ENCODE measurements at regions not wholly inside any gene's neighbourhood (a gene's known extent, or its start where the extent isn't known, plus 50 kb on each side); places are given as distances from the start of the nearest gene placed in this dataset.
"Not testable (repeated sequence)": the region's sequence is repeated elsewhere in the genome, so short reads cannot be mapped to it uniquely, and the experiment has no call there.

- DNase-seq (ENCODE audit: low read depth in 2 of 2): no peak
Observed at GRCh38 chr4:152063621-152064240, 302.9 kb upstream of the GATB start.

GRCh38 chr4:152062936-152063620 lies 302.3 kb upstream of the GATB start:
- no peak for DNase-seq (ENCODE audit: low read depth in 2 of 2)

- no peak for DNase-seq (ENCODE audit: low read depth in 2 of 2)
Observed at GRCh38 chr4:152054731-152055130, 293.9 kb upstream of the GATB start.

GRCh38 chr4:152052451-152053057 lies 291.7 kb upstream of the GATB start:
- no peak for DNase-seq (ENCODE audit: low read depth in 2 of 2)

- DNase-seq (ENCODE audit: low read depth in 2 of 2): not testable (repeated sequence)
Observed at GRCh38 chr4:152051332-152051731, 290.5 kb upstream of the GATB start.

- no peak for DNase-seq (ENCODE audit: low read depth in 2 of 2)
Observed at GRCh38 chr4:152050106-152050505, 289.3 kb upstream of the GATB start.

GRCh38 chr4:152047451-152047850 lies 286.6 kb upstream of the GATB start:
- DNase-seq (ENCODE audit: low read depth in 2 of 2): no peak

GRCh38 chr4:152045807-152046571 lies 285.2 kb upstream of the GATB start:
- DNase-seq (ENCODE audit: low read depth in 2 of 2): no peak

GRCh38 chr4:152045449-152045806 lies 284.6 kb upstream of the GATB start:
- no peak for DNase-seq (ENCODE audit: low read depth in 2 of 2)

GRCh38 chr4:152044331-152045036 lies 283.7 kb upstream of the GATB start:
- DNase-seq (ENCODE audit: low read depth in 2 of 2): no peak

- no peak for DNase-seq (ENCODE audit: low read depth in 2 of 2)
Observed at GRCh38 chr4:152041295-152041694, 280.5 kb upstream of the GATB start.

GRCh38 chr4:152039691-152040090 lies 278.9 kb upstream of the GATB start:
- DNase-seq (ENCODE audit: low read depth in 2 of 2): no peak

- DNase-seq (ENCODE audit: low read depth in 2 of 2): no peak
Observed at GRCh38 chr4:152039023-152039481, 278.2 kb upstream of the GATB start.

- no peak for DNase-seq (ENCODE audit: low read depth in 2 of 2)
Observed at GRCh38 chr4:152038238-152038637, 277.4 kb upstream of the GATB start.

GRCh38 chr4:152037435-152037834 lies 276.6 kb upstream of the GATB start:
- no peak for DNase-seq (ENCODE audit: low read depth in 2 of 2)

- DNase-seq (ENCODE audit: low read depth in 2 of 2): no peak
Observed at GRCh38 chr4:152033621-152034020, 272.8 kb upstream of the GATB start.

- no peak for DNase-seq (ENCODE audit: low read depth in 2 of 2)
Observed at GRCh38 chr4:152032722-152033131, 271.9 kb upstream of the GATB start.

- no peak for DNase-seq (ENCODE audit: low read depth in 2 of 2)
Observed at GRCh38 chr4:152029631-152030030, 268.8 kb upstream of the GATB start.

GRCh38 chr4:152028131-152028530 lies 267.3 kb upstream of the GATB start:
- no peak for DNase-seq (ENCODE audit: low read depth in 2 of 2)

- no peak for DNase-seq (ENCODE audit: low read depth in 2 of 2)
Observed at GRCh38 chr4:152024881-152025280, 264.1 kb upstream of the GATB start.

GRCh38 chr4:152023674-152024073 lies 262.9 kb upstream of the GATB start:
- no peak for DNase-seq (ENCODE audit: low read depth in 2 of 2)

GRCh38 chr4:152022543-152022942 lies 261.7 kb upstream of the GATB start:
- no peak for DNase-seq (ENCODE audit: low read depth in 2 of 2)
